NT2/D1 (cell line): ENCODE measurements at regions not wholly inside any gene's neighbourhood (a gene's known extent, or its start where the extent isn't known, plus 50 kb on each side); places are given as distances from the start of the nearest gene placed in this dataset.

ENCODE experiments used
- SUZ12 ChIP-seq: IDR thresholded peaks from 2 replicates; pipeline ENCODE4 v1.6.1; 2011; ENCODE audit not compliant: insufficient read length, insufficient read depth; ENCODE audit errors: extremely low read depth
- YY1 ChIP-seq: IDR thresholded peaks from 2 replicates; pipeline ENCODE4 v1.6.1; 2011; ENCODE audit not compliant: insufficient read length, insufficient read depth
- ZNF274 ChIP-seq: IDR thresholded peaks from 2 replicates; pipeline ENCODE4 v1.6.1; 2011; ENCODE audit warnings: mild to moderate bottlenecking, low read depth, low read length

GRCh38 chr10:111750165-111750849 is 433.3 kb downstream of the GPAM start:
- TF ChIP-seq ZNF274 (no peak), SUZ12 (no peak), YY1 (no peak)
